ENCODE measurements at regions not wholly inside any gene's neighbourhood (a gene's known extent, or its start where the extent isn't known, plus 50 kb on each side); places are given as distances from the start of the nearest gene placed in this dataset.

GRCh38 chr5:28254846-28255245 lies 1216.5 kb upstream of the CDH9 start:
- H4K20me1 ChIP-seq (ENCODE audit: insufficient read depth, low read length): no peaks in the 10 kb centered on the region
- H3K4me3 ChIP-seq (ENCODE audit: insufficient read depth, low read length): no peak overlapping the region
- no peaks in the 10 kb centered on the region for H3K79me2 ChIP-seq (ENCODE audit: insufficient read depth, low read length)
- no peak for TF ChIP-seq CTCF (IDR thresholded peaks at IDR 0.05; ENCODE audit: extremely low read depth, low read depth, low read length)
- no peaks in the 10 kb centered on the region for H3K27me3 ChIP-seq (ENCODE audit: insufficient read depth, low read length)
- peak; percentile 37 for DNase-seq (ENCODE audit: insufficient read length, low spot score, missing footprints)
- no peaks in the 10 kb centered on the region for H3K4me1 ChIP-seq (ENCODE audit: insufficient read depth, low read length)
- H3K36me3 ChIP-seq (ENCODE audit: insufficient read depth, low read length): no peaks in the 10 kb centered on the region
- H3K9me3 ChIP-seq (ENCODE audit: low read depth, low read length): peaks cover 4% of the 10 kb centered on the region
- H3K27ac ChIP-seq (ENCODE audit: low read depth, low read length): no peak overlapping the region
- H2AFZ ChIP-seq (ENCODE audit: low read length): no peak overlapping the region
- no peak overlapping the region for H3K4me2 ChIP-seq (ENCODE audit: insufficient read depth, low read length)

DNA sequence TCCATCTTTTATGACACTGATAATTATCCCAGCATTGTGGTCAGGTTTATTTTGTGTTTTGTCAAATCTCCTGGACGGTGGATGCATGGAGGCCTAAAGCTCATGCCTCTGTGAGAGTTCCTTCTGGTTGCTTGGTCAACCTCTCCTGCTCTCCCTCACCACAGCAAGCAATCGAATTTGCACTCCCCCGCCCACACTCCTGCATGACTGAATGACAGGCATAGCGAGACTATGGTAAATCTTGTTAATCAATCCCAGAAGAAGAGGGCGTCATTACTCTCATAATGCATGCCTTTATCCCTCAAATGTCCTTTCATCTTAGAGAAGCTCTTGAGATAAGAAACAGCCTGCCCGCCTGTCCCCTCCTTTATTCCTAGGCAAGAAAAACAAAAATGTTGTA lies 1215.0 kb upstream of the CDH9 start:
- no peak for TF ChIP-seq CTCF (IDR thresholded peaks at IDR 0.05; ENCODE audit: extremely low read depth, low read depth, low read length)
- Histone ChIP-seq H3K4me1 (ENCODE audit: insufficient read depth, low read length) (no peaks in the 10 kb centered on the region), H4K20me1 (ENCODE audit: insufficient read depth, low read length) (no peaks in the 10 kb centered on the region), H3K27me3 (ENCODE audit: insufficient read depth, low read length) (no peaks in the 10 kb centered on the region), H3K27ac (ENCODE audit: low read depth, low read length) (no peak overlapping the region), H3K4me3 (ENCODE audit: insufficient read depth, low read length) (no peak overlapping the region), H3K79me2 (ENCODE audit: insufficient read depth, low read length) (no peaks in the 10 kb centered on the region), H3K36me3 (ENCODE audit: insufficient read depth, low read length) (no peaks in the 10 kb centered on the region), H3K4me2 (ENCODE audit: insufficient read depth, low read length) (no peak overlapping the region), H2AFZ (ENCODE audit: low read length) (no peak overlapping the region), H3K9me3 (ENCODE audit: low read depth, low read length) (peaks cover 4% of the 10 kb centered on the region)
- DNase-seq (ENCODE audit: insufficient read length, low spot score, missing footprints): no peak

GRCh38 chr5:28249771-28250415 lies 1211.5 kb upstream of the CDH9 start:
- H2AFZ ChIP-seq (ENCODE audit: low read length): no peak overlapping the region
- no peaks in the 10 kb centered on the region for H3K27me3 ChIP-seq (ENCODE audit: insufficient read depth, low read length)
- no peak for DNase-seq (ENCODE audit: insufficient read length, low spot score, missing footprints)
- H3K79me2 ChIP-seq (ENCODE audit: insufficient read depth, low read length): no peaks in the 10 kb centered on the region
- H4K20me1 ChIP-seq (ENCODE audit: insufficient read depth, low read length): no peaks in the 10 kb centered on the region
- no peak overlapping the region for H3K4me2 ChIP-seq (ENCODE audit: insufficient read depth, low read length)
- H3K36me3 ChIP-seq (ENCODE audit: insufficient read depth, low read length): no peaks in the 10 kb centered on the region
- no peaks in the 10 kb centered on the region for H3K4me1 ChIP-seq (ENCODE audit: insufficient read depth, low read length)
- no peak overlapping the region for H3K4me3 ChIP-seq (ENCODE audit: insufficient read depth, low read length)
- no peak for TF ChIP-seq CTCF (IDR thresholded peaks at IDR 0.05; ENCODE audit: extremely low read depth, low read depth, low read length)
- H3K27ac ChIP-seq (ENCODE audit: low read depth, low read length): no peak overlapping the region
- no peaks in the 10 kb centered on the region for H3K9me3 ChIP-seq (ENCODE audit: low read depth, low read length)

DNA sequence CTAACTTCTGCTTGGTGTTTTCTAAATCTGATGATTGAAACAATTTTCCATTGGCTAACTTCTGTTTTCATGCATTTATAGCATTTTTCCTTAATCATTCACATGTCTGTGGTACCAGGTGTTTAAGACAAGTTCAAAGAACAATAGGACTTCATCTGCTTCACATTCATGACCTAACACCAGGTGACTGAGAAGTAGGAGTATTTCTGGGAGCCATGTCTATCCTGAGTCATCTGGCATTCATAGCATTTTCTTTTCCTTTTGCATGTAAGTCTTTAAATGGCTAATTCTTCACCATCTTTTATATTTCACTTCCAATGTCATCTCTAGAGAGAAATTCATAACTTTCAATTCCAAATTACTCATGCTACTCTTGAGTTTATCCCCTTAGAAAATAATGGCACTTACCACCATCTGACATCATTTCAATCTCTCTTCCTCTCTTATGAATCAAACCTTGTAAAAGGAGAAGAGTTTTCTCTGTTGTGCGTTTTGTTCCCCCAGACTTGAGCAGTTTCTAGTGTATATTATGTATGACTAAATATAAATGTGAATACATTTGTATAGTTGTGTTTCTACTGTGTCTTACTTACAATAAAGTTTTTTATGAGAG lies 1196.1 kb upstream of the CDH9 start:
- Histone ChIP-seq H3K4me3 (ENCODE audit: insufficient read depth, low read length) (no peak overlapping the region), H3K4me2 (ENCODE audit: insufficient read depth, low read length) (no peak overlapping the region), H3K36me3 (ENCODE audit: insufficient read depth, low read length) (no peaks in the 10 kb centered on the region), H3K4me1 (ENCODE audit: insufficient read depth, low read length) (no peaks in the 10 kb centered on the region), H3K27ac (ENCODE audit: low read depth, low read length) (no peak overlapping the region), H3K9me3 (ENCODE audit: low read depth, low read length) (no peaks in the 10 kb centered on the region), H3K27me3 (ENCODE audit: insufficient read depth, low read length) (no peaks in the 10 kb centered on the region), H4K20me1 (ENCODE audit: insufficient read depth, low read length) (no peaks in the 10 kb centered on the region), H3K79me2 (ENCODE audit: insufficient read depth, low read length) (no peaks in the 10 kb centered on the region), H2AFZ (ENCODE audit: low read length) (no peak overlapping the region)
- TF ChIP-seq CTCF (IDR thresholded peaks at IDR 0.05; ENCODE audit: extremely low read depth, low read depth, low read length): no peak
- DNase-seq (ENCODE audit: insufficient read length, low spot score, missing footprints): no peak

All from osteoblast (primary cell).